A549 (cell line): ENCODE measurements at regions not wholly inside any gene's neighbourhood (a gene's known extent, or its start where the extent isn't known, plus 50 kb on each side); places are given as distances from the start of the nearest gene placed in this dataset.

Experiments
- CTCF ChIP-seq: fragments of >200 bp; sonication (Bioruptor Twin); formaldehyde crosslinking; IDR thresholded peaks from 3 replicates; pipeline ENCODE4 v1.5.1; 2016
- EP300 ChIP-seq, 2 experiments: fragments of >200 bp; sonication (Bioruptor Twin); formaldehyde crosslinking; IDR thresholded peaks; 2 replicates in 1 of 2; 3 replicates in 1 of 2; pipeline ENCODE4 v1.6.1; 2016 to 2017
- HES2 ChIP-seq: fragments of >200 bp; sonication (Bioruptor Twin); formaldehyde crosslinking; IDR thresholded peaks from 2 replicates; pipeline ENCODE4 v1.6.1; 2016
- HOXA7 ChIP-seq: fragments of 250-450 bp; sonication (Bioruptor Pico); IDR thresholded peaks from 2 replicates; pipeline ENCODE4 v1.5.0; 2020; ENCODE audit warnings: mild to moderate bottlenecking, moderate library complexity
- JUN ChIP-seq, 2 experiments: fragments of >200 bp; sonication (Bioruptor Twin); formaldehyde crosslinking; IDR thresholded peaks; 2 replicates in 1 of 2; 3 replicates in 1 of 2; pipeline ENCODE4 v1.6.1; 2016 to 2017
- JUNB ChIP-seq: fragments of >200 bp; sonication (Bioruptor Twin); formaldehyde crosslinking; IDR thresholded peaks from 2 replicates; pipeline ENCODE4 v1.6.1; 2016
- KDM1A ChIP-seq: fragments of 200-600 bp; sonication (generic); IDR thresholded peaks from 2 replicates; pipeline ENCODE4 v1.6.1; 2016; ENCODE audit warnings: low read depth, mild to moderate bottlenecking
- POLR2A ChIP-seq: IDR thresholded peaks from 2 replicates; pipeline ENCODE4 v1.6.1; 2012; ENCODE audit warnings: mild to moderate bottlenecking, low read length
- POLR2AphosphoS2 ChIP-seq: conservative IDR thresholded peaks from 2 replicates; pipeline ENCODE4 v1.6.1; 2012; ENCODE audit warnings: low read length, improper control_type of control experiment, inconsistent platforms
- SREBF2 ChIP-seq: fragments of 450-650 bp; IDR thresholded peaks from 2 replicates; pipeline ENCODE4 v1.6.1; 2014; ENCODE audit warnings: mild to moderate bottlenecking, moderate library complexity
- USF2 ChIP-seq: fragments of 450-650 bp; IDR thresholded peaks from 2 replicates; pipeline ENCODE4 v1.6.1; 2014; ENCODE audit warnings: antibody characterized with exemption
- ZFP36 ChIP-seq: fragments of 450-650 bp; IDR thresholded peaks from 2 replicates; pipeline ENCODE4 v1.6.1; 2014; ENCODE audit warnings: borderline replicate concordance; ENCODE audit not compliant: partially characterized antibody

- TF ChIP-seq HOXA7 (CRISPR knock-in tag) (no peak), JUNB (no peak), CTCF (no peak), HES2 (no peak), EP300 (IDR thresholded peaks at IDR 0.05) (no peak), POLR2AphosphoS2 (no peak), ZFP36 (no peak), POLR2A (no peak), JUN (IDR thresholded peaks at IDR 0.05) (no peak), SREBF2 (no peak), KDM1A (no peak), USF2 (no peak)
Measured at GRCh38 chr3:106282943-106283342, 414.1 kb upstream of the CBLB start.
